ENCODE measurements at regions not wholly inside any gene's neighbourhood (a gene's known extent, or its start where the extent isn't known, plus 50 kb on each side); places are given as distances from the start of the nearest gene placed in this dataset.

DNA sequence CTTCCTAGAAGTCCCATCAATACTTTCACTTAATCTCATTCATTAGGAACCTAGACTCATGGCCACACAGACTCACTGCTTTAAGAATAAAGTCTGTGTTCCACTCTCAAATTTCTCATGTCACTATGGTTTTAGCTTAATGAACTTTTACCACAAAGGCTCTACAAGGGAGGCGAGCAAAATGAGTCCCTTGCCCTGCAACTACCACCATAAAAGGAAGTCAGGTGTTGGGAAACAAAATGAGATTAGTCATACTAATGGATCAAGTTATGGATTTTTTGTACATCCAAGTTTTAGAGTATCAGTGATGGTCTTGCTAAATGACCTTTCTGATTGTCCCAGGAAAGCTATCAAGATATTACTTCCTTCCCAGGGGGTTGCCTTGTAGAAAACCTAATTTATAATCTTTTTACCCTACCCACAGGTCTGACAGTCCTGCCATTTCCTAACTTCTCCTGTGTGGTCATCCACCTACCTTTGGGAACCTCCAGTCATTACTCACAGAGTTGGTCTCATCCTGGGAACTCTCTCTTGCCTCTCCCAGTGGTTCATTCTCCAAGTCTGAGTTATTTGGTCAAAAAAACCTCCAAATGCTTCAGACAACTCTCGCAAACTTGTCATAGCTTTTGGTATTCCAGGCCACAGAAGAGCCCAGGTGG, 51.8 kb upstream of the SLC16A1 start:
- no peak for DNase-seq
- Mint-ChIP-seq H3K36me3 (peaks cover 25% of the 10 kb centered on the region), H3K9me3 (no peaks in the 10 kb centered on the region), H3K27me3 (no peaks in the 10 kb centered on the region), H3K4me1 (peaks cover 7 to 12% (median 9%) of the 10 kb centered on the region in 4 donors), H3K4me3 (no peak overlapping the region), H3K27ac (peak overlapping the region in 1 of 3 donors; percentile 6)
- Histone ChIP-seq H3K4me1 (ENCODE audit: control insufficient read depth, insufficient read depth, low read length, poor library complexity, severe bottlenecking) (no peaks in the 10 kb centered on the region), H3K27ac (ENCODE audit: insufficient read depth, low read length, poor library complexity, severe bottlenecking) (no peak overlapping the region), H3K36me3 (ENCODE audit: control insufficient read depth, insufficient read depth, low read length) (peaks cover 6% of the 10 kb centered on the region), H3K9me3 (ENCODE audit: control insufficient read depth in 2 of 2, low read length in 2 of 2) (no peaks in the 10 kb centered on the region), H3K4me3 (ENCODE audit: low read depth, low read length) (no peak overlapping the region), H3K27me3 (ENCODE audit: control insufficient read depth, insufficient read depth, low read length) (no peaks in the 10 kb centered on the region)
- no peak for ATAC-seq (ENCODE audit: low read depth in 2 of 2)

DNA sequence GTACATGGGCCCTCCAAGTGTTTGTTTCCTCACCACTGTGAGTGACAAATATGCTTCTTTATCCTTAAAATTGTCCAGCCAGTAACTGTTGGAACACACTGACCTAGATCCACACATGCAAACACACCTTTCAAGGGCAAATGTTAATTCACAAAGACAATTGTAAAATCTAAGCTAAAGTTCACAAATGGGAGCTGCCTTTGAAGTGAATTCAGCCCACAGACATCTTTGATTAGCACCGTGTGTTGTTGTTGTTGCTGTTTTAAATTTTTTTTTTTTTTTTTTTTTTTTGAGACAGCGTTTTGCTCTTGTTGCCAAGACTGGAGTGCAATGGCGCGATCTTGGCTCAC, 52.3 kb upstream of the SLC16A1 start:
- DNase-seq (no peak), ATAC-seq (ENCODE audit: low read depth in 2 of 2) (no peak)
- Mint-ChIP-seq H3K4me1 (peaks cover 8 to 14% (median 11%) of the 10 kb centered on the region in 4 donors), H3K27me3 (no peaks in the 10 kb centered on the region), H3K4me3 (no peak overlapping the region), H3K36me3 (peaks cover 25% of the 10 kb centered on the region), H3K9me3 (no peaks in the 10 kb centered on the region), H3K27ac (no peak overlapping the region)
- H3K27me3 ChIP-seq (ENCODE audit: control insufficient read depth, insufficient read depth, low read length), result no peaks in the 10 kb centered on the region
- H3K4me1 ChIP-seq (ENCODE audit: control insufficient read depth, insufficient read depth, low read length, poor library complexity, severe bottlenecking), result no peaks in the 10 kb centered on the region
- no peak overlapping the region for H3K27ac ChIP-seq (ENCODE audit: insufficient read depth, low read length, poor library complexity, severe bottlenecking)
- no peak overlapping the region for H3K4me3 ChIP-seq (ENCODE audit: low read depth, low read length)
- peaks cover 6% of the 10 kb centered on the region for H3K36me3 ChIP-seq (ENCODE audit: control insufficient read depth, insufficient read depth, low read length)
- no peaks in the 10 kb centered on the region for H3K9me3 ChIP-seq (ENCODE audit: control insufficient read depth in 2 of 2, low read length in 2 of 2)

DNA sequence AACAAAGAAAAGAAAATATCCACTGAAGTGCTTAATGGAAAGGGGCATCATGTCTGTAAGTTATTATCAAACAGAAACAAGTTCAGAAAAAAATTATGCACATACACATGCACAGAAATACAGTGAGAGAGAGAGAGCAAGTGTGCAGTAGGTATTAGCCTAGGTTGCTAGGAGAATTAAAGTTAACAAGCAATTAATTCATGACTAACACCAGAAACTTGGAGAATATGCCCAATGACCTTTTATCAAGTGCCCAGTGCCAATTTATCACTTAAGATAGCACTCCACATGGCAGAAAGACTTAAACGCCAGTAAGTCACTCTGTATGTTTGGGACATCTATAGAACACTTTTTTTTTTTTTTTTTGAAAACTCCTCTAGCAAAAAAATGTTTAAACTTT, 56.2 kb upstream of the SLC16A1 start:
- Mint-ChIP-seq H3K27ac (peak overlapping the region; percentile 26 to 69 (median 65)), H3K4me3 (no peak overlapping the region), H3K27me3 (no peaks in the 10 kb centered on the region), H3K36me3 (peaks cover 19% of the 10 kb centered on the region), H3K4me1 (peaks cover 4 to 13% (median 11%) of the 10 kb centered on the region in 4 donors), H3K9me3 (no peaks in the 10 kb centered on the region)
- Histone ChIP-seq H3K4me3 (ENCODE audit: low read depth, low read length) (no peak overlapping the region), H3K4me1 (ENCODE audit: control insufficient read depth, insufficient read depth, low read length, poor library complexity, severe bottlenecking) (no peaks in the 10 kb centered on the region), H3K9me3 (ENCODE audit: control insufficient read depth in 2 of 2, low read length in 2 of 2) (no peaks in the 10 kb centered on the region), H3K27ac (ENCODE audit: insufficient read depth, low read length, poor library complexity, severe bottlenecking) (no peak overlapping the region), H3K36me3 (ENCODE audit: control insufficient read depth, insufficient read depth, low read length) (peaks cover 6% of the 10 kb centered on the region), H3K27me3 (ENCODE audit: control insufficient read depth, insufficient read depth, low read length) (no peaks in the 10 kb centered on the region)
- no peak for DNase-seq
- ATAC-seq (ENCODE audit: low read depth in 2 of 2), result no peak

DNA sequence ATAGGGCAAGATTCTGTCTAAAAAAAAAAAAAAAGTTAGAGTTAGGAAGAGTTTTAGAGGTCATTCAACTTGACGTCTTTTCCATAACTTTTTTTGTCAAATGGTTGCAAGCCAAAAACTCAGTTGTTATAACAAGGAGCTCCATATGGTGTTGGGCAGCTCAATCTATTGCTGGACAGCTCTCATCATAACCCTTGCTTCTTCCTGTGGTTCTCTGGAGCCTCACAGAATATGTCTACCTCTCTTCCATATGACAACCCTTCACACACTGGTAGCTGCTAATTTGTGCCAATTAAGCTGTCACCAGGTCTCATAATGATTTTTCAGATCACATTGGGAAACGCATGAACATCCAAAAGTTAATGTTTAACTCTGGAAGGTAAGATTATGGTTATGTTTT, 57.8 kb upstream of the SLC16A1 start:
- H3K4me3 Mint-ChIP-seq, result no peak overlapping the region
- H3K4me1 ChIP-seq (ENCODE audit: control insufficient read depth, insufficient read depth, low read length, poor library complexity, severe bottlenecking), result no peaks in the 10 kb centered on the region
- peak overlapping the region in 1 of 3 donors; percentile 69 for H3K27ac Mint-ChIP-seq
- no peak for DNase-seq
- H3K9me3 Mint-ChIP-seq, result no peaks in the 10 kb centered on the region
- H3K9me3 ChIP-seq (ENCODE audit: control insufficient read depth in 2 of 2, low read length in 2 of 2), result no peaks in the 10 kb centered on the region
- H3K27ac ChIP-seq (ENCODE audit: insufficient read depth, low read length, poor library complexity, severe bottlenecking), result no peak overlapping the region
- H3K36me3 ChIP-seq (ENCODE audit: control insufficient read depth, insufficient read depth, low read length), result no peaks in the 10 kb centered on the region
- H3K27me3 ChIP-seq (ENCODE audit: control insufficient read depth, insufficient read depth, low read length), result no peaks in the 10 kb centered on the region
- H3K4me3 ChIP-seq (ENCODE audit: low read depth, low read length), result no peak overlapping the region
- H3K27me3 Mint-ChIP-seq, result no peaks in the 10 kb centered on the region
- peaks cover 7% of the 10 kb centered on the region for H3K36me3 Mint-ChIP-seq
- H3K4me1 Mint-ChIP-seq, result peaks cover 4 to 12% (median 7%) of the 10 kb centered on the region in 4 donors
- no peak for ATAC-seq (ENCODE audit: low read depth in 2 of 2)

DNA sequence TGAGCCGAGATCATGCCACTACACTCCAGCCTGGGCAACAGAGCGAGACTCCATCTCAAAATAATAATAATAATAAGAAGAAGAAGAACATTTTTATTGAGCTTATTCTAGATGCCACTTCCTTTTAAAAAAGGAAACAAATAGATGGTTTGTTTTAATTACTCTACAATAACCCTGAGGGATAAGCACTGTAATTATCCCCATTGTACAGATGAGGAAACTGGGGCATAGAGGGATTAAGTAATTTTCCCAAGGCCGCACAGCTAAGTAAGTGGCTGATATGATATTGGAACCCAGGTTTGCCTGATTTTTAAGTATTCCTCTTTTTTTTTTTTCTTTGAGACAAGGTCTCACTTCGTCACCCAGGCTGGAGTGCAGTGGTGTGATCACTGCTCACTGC, 58.5 kb upstream of the LRIG2 start:
- DNase-seq, result no peak
- Mint-ChIP-seq H3K27ac (no peak overlapping the region), H3K27me3 (no peaks in the 10 kb centered on the region), H3K4me3 (no peak overlapping the region), H3K4me1 (peaks cover 4 to 12% (median 7%) of the 10 kb centered on the region in 4 donors), H3K36me3 (peaks cover 7% of the 10 kb centered on the region), H3K9me3 (no peaks in the 10 kb centered on the region)
- Histone ChIP-seq H3K27ac (ENCODE audit: insufficient read depth, low read length, poor library complexity, severe bottlenecking) (peak overlapping the region; percentile 14), H3K27me3 (ENCODE audit: control insufficient read depth, insufficient read depth, low read length) (no peaks in the 10 kb centered on the region), H3K4me3 (ENCODE audit: low read depth, low read length) (no peak overlapping the region), H3K36me3 (ENCODE audit: control insufficient read depth, insufficient read depth, low read length) (no peaks in the 10 kb centered on the region), H3K9me3 (ENCODE audit: control insufficient read depth in 2 of 2, low read length in 2 of 2) (no peaks in the 10 kb centered on the region), H3K4me1 (ENCODE audit: control insufficient read depth, insufficient read depth, low read length, poor library complexity, severe bottlenecking) (no peaks in the 10 kb centered on the region)
- no peak for ATAC-seq (ENCODE audit: low read depth in 2 of 2)

DNA sequence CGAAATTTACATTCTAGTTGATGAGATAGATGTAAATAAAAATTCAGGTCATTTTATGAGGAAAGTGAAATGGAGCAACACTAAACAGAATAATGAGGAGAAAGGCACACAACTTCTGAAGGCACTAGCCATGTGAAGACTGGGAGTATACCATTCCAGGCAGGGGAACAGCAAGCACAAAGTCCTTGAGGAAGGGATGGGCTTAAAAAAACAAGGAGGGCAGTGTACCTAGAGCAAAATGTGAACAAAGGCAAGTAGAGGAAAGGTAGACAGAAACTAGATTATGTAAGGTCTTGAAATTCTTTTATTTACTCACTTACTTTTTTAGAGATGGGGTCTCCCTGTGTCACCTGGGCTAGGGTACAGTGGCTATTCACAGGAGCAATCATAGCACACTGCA, 54.1 kb upstream of the LRIG2 start:
- Histone ChIP-seq H3K36me3 (ENCODE audit: control insufficient read depth, insufficient read depth, low read length) (no peaks in the 10 kb centered on the region), H3K4me3 (ENCODE audit: low read depth, low read length) (no peak overlapping the region), H3K4me1 (ENCODE audit: control insufficient read depth, insufficient read depth, low read length, poor library complexity, severe bottlenecking) (no peaks in the 10 kb centered on the region), H3K27ac (ENCODE audit: insufficient read depth, low read length, poor library complexity, severe bottlenecking) (no peak overlapping the region), H3K9me3 (ENCODE audit: control insufficient read depth in 2 of 2, low read length in 2 of 2) (no peaks in the 10 kb centered on the region), H3K27me3 (ENCODE audit: control insufficient read depth, insufficient read depth, low read length) (no peaks in the 10 kb centered on the region)
- H3K27ac Mint-ChIP-seq, result peak overlapping the region in 1 of 3 donors; percentile 67
- H3K27me3 Mint-ChIP-seq, result no peaks in the 10 kb centered on the region
- H3K4me1 Mint-ChIP-seq, result peaks cover 0 to 7% (median 1%) of the 10 kb centered on the region in 4 donors
- H3K9me3 Mint-ChIP-seq, result no peaks in the 10 kb centered on the region
- DNase-seq (no peak), ATAC-seq (ENCODE audit: low read depth in 2 of 2) (no peak)
- H3K36me3 Mint-ChIP-seq, result peaks cover 6% of the 10 kb centered on the region
- H3K4me3 Mint-ChIP-seq, result no peak overlapping the region

DNA sequence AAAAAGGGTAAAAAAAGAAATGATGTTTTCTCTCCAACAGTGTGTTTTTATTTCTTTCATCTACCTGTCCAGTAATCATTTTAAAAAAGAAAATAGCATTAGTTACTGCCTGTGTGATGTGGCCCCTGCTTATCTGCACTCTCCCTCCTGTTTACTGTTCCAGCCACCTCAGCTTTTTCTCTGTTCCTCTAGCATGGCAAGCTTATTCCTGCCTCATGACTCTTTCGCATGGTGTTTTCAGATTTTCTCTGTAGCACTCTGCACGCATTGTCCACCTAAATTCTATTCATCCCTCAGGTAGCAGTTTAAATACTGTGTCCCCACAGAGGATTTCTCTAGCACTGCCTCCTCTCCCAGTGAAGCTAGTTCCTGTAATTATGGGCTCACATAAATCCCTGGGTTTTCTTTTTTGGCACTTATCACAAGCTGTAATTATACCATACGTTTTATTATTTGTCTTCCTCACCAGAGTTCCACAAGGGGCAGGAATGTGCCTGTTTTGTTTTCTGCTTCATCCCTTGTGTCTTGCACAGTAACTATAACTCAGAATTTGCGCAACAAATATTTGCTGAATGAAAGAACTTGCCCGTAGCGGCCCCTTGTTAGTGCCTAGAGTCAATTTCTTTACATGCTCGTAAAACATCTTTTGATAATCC, 51.4 kb upstream of the LRIG2 start:
- ATAC-seq (ENCODE audit: low read depth in 2 of 2) (no peak), DNase-seq (no peak)
- H3K36me3 ChIP-seq (ENCODE audit: control insufficient read depth, insufficient read depth, low read length), result no peaks in the 10 kb centered on the region
- no peaks in the 10 kb centered on the region for H3K9me3 ChIP-seq (ENCODE audit: control insufficient read depth in 2 of 2, low read length in 2 of 2)
- no peak overlapping the region for H3K27ac ChIP-seq (ENCODE audit: insufficient read depth, low read length, poor library complexity, severe bottlenecking)
- H3K36me3 Mint-ChIP-seq, result peaks cover 8% of the 10 kb centered on the region
- no peaks in the 10 kb centered on the region for H3K9me3 Mint-ChIP-seq
- H3K4me3 Mint-ChIP-seq, result no peak overlapping the region
- H3K4me3 ChIP-seq (ENCODE audit: low read depth, low read length), result no peak overlapping the region
- H3K27ac Mint-ChIP-seq, result peak overlapping the region in 1 of 3 donors; percentile 45
- no peaks in the 10 kb centered on the region for H3K27me3 Mint-ChIP-seq
- no peaks in the 10 kb centered on the region for H3K27me3 ChIP-seq (ENCODE audit: control insufficient read depth, insufficient read depth, low read length)
- peaks cover 0 to 7% (median 1%) of the 10 kb centered on the region in 4 donors for H3K4me1 Mint-ChIP-seq
- H3K4me1 ChIP-seq (ENCODE audit: control insufficient read depth, insufficient read depth, low read length, poor library complexity, severe bottlenecking), result no peaks in the 10 kb centered on the region

All from CD4-positive, CD25-positive, alpha-beta regulatory T cell (primary cell).